GM21423 (cell line): ENCODE measurements at regions not wholly inside any gene's neighbourhood (a gene's known extent, or its start where the extent isn't known, plus 50 kb on each side); places are given as distances from the start of the nearest gene placed in this dataset.
A peak's percentile ranks its signal among the peaks of the same experiment; 100 is the strongest.
"Not testable (repeated sequence)": the region's sequence is repeated elsewhere in the genome, so short reads cannot be mapped to it uniquely, and the experiment has no call there.

ENCODE experiments used
- ATAC-seq: cut with Tn5 transposase; IDR thresholded peaks from one replicate; pipeline ENCODE4 v1.9.1; 2021; ENCODE audit warnings: mild to moderate bottlenecking, moderate library complexity; ENCODE audit not compliant: unreplicated experiment

DNA sequence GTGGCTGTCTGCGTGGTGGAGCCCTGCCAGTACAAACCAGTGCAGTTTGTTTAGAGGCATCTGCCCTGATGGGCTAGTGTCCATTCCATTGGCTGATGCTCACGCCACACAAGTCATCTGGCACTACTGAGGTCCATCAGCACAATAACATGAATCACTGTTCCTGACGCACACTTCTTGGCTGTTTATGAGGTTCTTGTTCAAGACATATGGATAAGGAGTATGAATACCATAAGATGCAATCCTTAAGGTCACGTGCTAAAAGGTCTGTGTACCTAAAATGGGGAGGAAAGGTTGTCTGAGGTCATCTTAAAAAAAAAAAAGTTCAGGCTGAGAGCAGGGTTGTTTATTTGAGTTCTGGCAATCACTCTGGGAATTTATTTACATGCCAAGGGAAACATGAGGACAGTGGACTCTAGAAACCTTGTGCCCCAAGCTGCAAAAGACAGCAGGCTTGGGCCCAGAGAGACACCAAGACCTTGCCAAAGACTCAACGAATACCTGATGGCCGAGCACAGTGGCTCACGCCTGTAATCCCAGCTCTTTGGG is 54.1 kb upstream of the SHLD1 start:
- ATAC-seq: no peak

DNA sequence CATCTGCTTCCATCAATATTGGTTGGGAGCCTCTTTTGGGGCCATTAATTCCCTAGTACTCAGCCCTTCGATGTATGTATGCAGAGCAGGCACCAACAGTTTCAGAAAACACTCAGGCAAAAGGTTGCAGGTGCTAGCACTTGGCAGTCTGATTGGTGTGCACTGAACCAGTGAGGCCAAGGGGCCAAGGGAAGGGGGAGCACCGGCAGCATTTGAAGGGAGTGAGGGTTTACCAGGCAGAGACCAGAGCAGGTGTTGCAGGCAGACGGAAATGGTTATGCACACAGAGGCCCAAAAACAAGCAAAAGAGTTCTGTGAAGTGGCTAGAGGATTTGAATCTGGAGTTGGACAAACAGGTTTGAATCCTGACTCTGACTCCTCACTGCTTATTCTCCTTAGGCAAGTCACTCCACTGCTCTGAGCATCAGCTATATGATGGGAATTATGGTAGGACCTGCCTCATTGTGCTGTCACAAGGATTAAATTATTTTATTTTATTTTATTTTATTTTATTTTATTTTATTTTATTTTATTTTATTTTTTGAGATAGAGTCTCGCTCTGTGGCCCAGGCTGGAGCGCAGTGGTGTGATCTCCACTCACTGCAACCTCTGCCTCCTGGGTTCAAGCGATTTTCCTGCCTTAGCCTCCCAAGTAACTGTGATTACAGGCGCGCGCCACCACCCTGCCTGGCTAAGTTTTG is 58.1 kb upstream of the SHLD1 start:
- peak; percentile 99 for ATAC-seq

DNA sequence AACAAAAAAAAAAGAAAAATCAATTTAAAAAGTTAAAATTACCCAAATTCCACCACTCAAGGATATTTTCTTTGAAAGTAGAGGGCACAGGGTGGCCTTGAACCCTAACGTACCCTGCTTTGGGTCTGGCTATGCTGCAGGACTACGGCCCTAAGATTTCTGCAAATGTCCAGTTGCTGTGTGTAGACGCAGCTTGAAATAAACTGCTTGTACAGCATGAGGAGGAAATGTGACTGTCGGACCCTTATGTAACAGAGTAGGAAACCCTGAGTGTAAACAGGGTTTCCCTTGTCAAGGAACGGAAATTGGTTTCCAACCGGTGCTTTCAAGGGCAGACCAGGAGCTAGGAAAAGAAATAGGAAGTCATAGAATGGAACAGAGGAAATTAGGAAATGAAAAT is 60.7 kb upstream of the SHLD1 start:
- no peak for ATAC-seq

DNA sequence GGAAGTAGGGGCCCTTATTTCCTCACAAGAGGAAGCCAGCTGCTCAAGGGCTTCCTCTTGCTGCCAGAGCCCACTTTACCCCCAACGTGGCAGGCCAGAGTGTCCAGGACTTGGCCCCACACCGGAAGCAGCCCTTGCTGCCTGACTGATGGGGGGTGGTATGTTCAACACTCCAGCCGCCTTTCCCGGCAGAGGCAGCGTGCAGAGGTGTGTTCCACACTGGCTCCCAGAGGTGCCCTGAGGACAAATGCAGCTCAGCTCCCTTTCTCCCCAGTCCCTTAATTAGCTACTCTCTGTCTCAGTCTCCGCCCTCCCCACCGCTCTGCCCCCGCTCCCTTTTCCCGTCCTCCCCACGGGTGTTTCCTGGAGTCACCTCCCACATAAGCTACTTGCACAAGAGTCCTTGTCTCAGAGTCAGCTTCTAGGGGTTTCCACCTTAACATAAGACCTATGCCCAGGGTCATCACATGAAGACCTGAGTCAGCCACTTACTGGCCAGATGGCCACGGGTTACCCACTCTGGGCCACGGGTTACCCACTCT is 61.7 kb upstream of the SHLD1 start:
- ATAC-seq: no peak

DNA sequence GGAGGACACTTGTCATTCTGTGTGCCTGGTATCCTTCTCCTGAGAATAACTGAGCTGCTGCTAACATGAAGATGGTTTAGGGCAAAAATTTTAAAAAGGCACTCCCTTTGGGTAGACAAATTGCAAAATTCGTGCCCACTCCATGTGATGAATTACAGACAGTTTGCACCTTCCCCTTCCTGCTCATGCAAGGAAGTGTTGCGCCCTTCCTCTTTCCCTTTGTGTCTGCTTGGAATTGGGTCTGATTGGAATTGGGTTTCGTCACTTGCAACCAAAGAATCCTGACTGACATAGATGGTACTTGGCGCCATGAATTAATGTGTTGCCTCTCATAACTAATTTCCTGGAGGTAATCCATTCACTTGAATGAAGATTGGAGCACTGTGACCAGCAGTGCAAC is 62.3 kb upstream of the SHLD1 start:
- no peak for ATAC-seq

DNA sequence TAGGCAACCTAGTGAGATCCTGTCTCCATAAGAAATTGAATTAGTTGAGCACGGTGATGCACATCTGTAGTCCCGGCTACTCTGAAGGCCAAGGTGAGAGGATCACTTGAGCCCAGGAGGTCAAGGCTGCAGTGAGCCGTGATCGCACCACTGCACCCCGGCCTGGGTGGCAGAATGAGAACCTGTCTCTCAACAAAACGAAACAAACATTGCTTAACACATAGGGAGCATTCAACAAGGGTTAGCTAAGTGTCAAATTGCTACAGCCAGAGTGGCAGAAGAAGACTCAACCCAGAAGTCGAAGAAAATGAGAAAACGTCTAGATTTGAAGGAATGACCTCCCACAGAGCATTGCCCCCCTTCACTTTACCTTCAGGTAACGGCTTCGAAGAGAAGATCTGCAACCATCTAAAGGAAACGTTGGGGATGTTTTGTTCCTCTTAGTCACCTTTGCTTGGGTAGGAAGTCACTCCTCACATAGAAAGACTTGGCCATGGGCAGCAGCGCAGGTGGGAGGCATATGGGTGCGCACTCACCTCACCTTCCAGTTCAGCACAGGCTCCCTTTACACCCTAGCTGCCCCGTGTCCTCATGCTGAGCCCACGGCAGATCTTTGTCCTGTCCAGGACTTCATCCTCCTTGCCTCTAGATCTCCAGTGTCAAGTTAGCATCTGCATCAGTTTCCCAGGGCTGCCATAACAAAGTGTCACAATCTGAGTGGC is 63.7 kb upstream of the SHLD1 start:
- no peak for ATAC-seq

DNA sequence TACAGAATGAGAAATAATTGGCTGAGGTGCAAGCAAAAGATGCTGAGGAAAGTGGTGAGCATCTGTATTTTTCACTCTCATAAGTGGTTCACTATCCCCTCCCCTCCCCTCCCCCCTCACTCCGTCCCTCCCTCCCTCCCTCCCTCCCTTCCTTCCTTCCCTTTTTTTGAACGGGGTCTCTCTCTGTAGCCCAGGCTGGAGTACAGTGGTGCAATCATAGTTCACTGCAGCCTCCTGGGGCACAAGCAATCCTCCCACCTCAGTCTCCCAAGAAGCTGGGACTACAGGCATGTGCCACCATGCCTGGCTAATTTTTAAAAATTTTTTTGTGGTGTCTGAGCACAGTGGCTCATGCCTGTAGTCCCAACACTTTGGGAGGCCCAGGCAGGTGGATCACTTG is 67.6 kb upstream of the SHLD1 start:
- ATAC-seq: not testable (repeated sequence)

DNA sequence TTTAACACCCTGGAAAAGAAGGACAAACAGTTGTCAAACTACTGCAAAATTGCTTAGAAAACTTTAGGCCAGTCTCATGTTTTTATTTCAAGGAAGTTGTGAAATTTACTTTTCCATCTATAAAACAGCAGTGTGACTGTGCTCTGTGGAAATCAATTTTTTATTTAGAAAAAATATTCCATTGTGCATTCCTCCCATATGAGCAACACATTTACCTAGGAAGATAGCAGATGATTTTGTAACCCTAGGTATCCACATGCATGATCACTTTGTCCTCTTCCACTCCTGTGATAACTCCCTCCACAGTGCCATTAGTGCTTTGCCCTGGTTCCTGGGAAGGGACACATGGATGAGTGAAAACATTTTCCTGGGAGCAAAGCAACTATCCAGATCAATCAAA is 69.4 kb upstream of the GPCPD1 start:
- ATAC-seq: no peak

DNA sequence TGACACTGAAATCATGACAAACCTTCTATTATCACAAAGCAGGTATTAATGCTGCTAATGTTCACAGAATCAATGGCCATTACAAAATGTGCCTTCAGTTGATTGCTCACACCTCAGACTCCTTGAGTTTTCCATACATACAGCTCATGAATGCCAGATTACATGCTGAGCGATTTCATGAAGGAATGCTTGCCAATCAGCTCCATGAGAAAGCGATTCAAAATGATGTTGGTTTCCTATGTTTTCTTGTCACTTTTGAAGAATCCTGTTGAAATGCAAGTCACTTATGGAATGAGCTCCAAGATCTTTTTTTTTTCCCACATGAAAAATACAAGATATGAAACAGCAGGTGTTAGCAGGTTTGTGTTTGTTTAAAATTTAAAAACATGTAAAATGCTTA is 68.0 kb upstream of the GPCPD1 start:
- no peak for ATAC-seq

DNA sequence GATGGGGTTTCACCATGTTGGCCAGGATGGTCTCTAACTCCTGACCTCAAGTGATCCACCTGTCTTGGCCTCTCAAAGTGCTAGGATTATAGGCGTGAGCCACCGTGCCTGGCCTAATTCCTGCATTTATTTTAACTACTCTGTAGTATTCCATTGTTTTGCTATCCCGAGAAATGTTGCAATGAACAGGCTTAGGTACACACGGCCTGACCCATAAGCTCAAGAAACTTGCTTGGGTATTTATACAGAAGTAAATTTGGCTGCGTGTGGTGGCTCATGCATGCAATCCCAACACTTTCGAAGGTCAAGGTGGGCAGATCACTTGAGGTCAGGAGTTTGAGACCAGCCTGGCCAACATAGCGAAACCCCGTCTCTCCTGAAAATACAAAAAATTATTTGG is 67.1 kb upstream of the GPCPD1 start:
- ATAC-seq: not testable (repeated sequence)

DNA sequence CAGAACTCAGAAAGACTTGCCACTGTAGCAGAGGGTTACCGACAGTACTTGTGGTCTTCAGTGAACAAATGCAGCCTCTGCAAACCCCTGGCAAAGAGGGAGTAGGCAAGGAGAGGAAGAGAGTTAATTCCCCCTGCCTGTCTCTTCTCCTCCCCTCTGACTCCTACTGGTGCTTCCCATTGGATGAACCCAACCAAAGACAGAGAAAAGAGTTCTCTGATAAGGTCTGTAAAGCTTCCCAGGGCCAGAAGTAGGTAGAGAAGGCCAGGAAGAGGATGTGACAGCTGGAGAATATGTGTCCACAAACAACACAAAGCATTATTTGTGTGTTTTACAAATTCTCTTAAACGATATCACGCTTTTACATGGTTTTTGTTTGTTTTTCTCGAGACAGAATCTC is 66.6 kb upstream of the GPCPD1 start:
- ATAC-seq: no peak

DNA sequence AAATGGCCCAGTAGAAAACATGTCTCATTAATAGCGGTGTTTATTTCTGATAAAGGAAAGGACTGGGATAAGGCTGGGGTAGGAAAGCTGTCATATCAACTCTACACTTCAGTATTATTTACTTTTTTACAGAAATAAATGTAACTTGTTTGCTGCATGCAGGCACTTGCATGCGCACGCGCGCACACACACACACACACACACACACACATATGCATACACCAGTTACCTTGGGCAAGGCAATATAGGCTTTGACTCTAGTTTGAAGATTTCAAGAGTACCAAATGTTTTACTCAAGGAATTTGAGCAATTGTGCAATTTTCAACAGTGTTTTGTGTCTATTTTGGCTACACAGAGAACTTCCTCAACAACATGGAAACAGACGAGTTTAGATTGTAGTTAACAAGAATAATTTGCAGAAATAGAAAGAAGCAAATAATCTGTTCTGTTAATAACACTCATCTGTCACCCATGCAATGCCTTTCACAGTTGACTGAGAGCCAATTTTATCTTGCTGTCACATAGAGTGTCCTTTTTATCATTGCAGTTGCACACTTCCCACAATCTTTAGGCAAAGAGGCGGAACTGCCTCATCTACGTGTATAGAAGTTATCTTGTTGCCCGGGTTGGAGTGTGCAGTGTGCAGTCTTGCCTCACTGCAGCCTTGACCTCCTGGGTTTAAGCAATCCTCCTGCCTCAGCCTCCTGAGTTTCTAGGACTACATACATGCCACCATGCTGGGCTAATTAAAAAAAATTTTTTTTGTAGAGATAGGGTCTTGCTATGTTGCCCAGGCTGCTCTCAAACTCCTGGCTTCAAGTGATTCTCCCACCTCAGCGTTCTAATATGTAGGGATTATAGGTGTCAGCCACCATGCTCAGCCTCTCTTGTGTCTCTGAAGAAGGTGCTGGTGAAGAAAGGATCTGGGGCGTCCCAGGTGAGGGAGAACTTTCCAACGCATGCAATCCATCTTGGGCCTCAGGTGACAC is 64.6 kb upstream of the GPCPD1 start:
- ATAC-seq: no peak

DNA sequence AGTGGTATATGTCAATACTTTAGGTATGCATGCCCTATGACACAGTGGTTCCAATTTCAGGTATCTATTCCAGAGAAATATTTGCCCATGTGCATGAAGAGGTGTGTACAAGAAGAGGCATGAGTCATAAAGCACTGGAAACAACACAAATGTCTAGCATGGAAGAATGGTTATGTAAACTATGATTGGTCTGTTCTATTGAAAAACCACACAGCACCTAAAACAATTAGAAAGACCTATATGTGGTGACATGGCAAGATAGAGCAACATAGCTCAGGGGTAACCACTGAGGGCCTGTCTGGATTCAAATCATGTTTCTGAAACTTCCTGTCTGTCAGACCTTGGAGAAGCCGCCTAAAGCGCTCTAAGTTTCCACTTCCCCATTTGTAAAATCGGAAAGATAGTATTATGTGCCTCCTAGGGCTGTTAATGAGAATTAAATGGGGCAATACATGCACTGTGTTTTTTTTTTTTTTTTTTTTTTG is 63.4 kb upstream of the GPCPD1 start:
- peak; percentile 86 for ATAC-seq

DNA sequence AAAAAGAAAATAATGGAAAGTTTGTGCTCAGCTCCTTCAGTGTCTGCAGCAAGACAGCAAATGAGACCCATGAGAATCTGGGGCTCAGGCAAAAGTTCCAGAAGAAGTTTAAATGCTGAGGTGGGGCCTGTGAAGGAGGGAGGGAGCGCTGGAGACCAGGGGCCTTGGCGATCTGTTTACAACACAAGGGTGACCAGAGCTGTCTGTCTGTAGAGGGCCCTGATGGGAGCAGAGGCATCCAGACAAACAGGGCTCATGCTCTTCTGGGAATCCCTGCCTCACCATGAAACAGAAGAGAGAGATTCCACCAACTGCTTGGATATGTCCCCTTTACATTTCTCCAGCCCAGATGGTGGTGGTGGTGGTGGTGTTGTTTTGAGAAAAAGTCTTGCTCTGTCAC is 60.1 kb upstream of the GPCPD1 start:
- no peak for ATAC-seq

DNA sequence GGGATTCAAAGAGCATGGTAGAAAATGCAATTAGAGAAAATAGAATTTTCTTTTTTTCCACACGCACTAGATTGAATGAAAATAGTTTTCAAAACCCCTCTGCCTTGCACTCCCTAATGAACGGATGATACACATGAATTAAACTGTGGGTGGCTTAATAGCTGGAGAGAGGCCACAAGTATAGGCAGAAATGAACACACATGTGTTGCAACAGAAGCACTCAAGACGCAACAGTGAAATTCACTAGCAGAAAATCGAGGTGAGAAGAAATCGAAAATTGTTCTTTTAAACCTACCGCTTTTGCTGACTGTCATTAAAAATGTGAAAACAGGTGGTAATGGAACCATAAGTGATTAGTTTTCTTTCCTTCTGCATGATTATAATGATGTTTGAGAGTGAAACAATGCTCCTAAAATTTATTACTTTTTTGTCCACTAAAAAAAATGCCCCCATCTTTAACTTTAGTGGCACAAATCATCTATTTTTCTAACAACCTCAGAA is 59.3 kb upstream of the GPCPD1 start:
- no peak for ATAC-seq

DNA sequence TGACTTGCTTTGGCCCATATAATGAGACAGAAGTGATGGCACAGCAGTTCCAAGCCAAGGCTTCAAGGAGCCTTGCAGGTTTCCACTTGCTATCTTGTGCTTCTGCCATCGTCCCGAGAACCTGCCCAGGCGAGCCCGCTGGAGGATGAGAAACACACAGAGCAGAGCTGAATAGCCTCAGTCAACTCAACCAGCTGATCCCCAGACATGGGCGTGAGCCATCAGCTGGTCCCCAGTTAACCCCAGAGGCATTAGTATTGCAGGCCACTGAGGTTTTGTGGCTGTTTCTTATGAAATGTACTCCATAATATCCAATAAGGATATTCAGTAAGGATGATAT is 57.7 kb upstream of the GPCPD1 start:
- no peak for ATAC-seq

DNA sequence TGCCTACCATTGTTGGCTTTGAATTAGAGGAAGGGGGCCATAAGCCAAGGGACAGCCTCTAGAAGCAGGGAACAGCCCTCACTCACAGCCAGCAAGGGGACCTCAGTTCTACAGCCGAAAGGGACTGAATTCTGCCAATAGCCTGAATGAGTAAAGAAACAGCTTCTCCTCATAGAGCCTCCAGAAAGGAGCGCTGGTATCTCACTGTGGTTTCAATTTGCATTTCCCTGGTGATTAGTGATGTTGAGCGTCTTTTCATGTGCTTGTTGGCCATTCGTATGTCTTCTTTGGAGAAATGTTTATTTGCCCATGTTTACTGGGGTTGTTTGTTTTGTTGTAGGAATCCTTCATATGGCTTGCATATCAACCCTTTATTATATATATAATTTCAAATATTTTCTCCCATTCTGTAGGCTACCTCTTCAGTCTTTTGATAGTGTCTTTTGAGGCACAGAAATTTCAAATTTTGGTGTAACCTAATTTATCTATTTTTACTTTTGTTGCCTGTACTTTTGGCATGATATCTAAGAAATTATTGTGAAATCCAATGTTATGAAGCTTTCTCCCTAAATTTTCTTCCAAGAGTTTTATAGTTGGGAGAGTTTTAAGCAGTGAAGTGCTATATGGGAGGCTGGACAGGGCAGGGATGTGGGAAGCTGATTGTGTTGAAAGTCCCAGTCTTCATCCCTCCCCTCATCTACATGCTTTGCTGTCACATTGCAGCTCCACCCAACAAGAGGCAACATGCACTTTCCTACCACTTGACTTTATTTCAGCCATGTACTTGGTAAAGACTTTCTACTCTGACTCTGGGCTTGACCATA is 57.1 kb upstream of the GPCPD1 start:
- peak; percentile 49 for ATAC-seq

DNA sequence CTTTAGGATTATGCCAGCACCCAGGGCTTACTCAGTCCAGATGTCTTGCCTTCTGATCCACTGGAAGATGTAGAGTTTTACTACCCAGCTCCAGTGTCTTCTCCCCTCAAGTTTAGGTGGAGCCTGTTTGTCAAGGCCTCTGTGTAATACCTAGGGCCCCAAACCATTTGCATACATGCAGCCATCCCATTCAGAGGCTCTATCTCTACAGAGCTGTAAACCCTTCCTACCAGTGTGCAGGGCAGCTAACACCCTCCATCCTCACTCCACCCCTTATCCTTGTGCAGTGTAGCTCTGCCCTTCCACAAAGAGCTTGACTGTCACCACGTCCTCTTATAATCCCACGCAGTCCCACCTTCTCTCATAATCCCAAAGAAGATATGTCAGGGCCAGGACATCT is 54.6 kb upstream of the GPCPD1 start:
- ATAC-seq: no peak

DNA sequence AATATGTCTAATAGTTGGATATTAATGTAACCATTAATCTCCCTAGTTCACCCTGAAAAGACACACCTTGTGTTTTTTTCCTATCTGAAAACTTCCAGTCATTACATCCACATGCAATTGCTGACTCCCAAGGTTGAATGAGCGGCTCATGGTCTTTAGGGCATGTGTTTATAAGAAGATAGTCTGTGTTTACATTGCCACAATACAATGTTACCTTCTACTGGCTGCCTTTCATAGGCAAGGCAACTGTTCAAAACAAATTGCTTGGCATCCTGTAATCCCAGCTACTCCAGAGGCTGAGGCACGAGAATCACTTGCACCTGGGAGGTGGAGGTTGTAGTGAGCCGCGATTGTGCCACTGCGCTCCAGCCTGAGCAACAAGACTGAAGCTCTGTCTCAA is 52.6 kb upstream of the GPCPD1 start:
- ATAC-seq: no peak

DNA sequence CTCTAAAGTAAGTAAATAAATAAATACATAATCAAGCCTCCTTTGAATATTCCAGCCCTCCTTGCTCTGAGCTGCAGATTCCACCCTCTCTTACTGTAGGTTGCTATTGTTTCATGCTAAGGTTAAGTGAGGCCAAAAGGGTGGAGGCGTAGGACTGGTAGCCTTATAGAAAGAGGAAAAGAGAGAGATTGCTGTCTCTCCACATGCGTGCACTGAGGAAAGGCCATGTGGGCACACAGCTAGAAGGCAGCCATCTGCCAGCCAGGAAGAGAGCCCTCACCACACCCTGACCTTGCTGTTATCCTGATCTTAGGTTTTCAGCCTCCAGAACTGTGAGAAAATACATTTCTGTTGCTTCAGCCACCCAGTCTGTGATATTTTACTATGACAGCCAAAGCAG is 52.0 kb upstream of the GPCPD1 start:
- no peak for ATAC-seq
